ENCODE measurements at regions not wholly inside any gene's neighbourhood (a gene's known extent, or its start where the extent isn't known, plus 50 kb on each side); places are given as distances from the start of the nearest gene placed in this dataset.

DNA sequence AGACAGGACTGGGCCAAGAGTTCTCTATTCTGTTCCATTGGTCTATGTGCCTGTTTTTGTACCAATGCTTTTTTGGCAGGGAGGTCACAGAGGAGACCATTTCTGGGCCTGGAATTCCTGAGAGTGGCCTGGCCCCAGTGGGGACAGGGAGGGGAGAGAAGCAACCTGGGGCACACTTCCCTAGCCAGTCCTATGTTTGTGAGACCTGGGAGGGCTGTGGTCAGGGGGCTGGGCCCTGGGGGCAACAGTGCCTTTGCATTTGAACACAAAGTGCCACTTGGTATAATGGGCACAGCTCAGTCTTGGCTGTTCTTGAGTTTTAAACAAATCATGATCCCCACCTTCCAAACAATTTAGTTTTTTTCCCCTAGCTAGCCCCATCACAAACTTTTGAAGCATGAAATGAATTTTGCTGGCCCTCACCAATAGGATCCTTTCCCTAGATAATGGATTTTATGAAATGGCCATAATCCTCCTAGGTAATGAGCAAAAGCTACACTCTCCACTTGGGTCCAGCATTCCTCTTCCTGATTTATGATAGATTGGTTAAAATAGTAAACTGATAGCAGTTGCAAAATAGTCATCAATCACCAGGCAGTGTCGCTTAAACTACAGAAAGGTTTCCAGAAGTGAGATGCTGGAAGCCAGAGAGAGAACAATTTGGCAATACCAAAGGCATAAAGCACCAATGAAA is 133.5 kb downstream of the GLI2 start:
- no peak for TF ChIP-seq POLR2A (IDR thresholded peaks at IDR 0.05; ENCODE audit: borderline replicate concordance, extremely low read depth, insufficient read depth, insufficient read length)
- TF ChIP-seq, protein P1, sequence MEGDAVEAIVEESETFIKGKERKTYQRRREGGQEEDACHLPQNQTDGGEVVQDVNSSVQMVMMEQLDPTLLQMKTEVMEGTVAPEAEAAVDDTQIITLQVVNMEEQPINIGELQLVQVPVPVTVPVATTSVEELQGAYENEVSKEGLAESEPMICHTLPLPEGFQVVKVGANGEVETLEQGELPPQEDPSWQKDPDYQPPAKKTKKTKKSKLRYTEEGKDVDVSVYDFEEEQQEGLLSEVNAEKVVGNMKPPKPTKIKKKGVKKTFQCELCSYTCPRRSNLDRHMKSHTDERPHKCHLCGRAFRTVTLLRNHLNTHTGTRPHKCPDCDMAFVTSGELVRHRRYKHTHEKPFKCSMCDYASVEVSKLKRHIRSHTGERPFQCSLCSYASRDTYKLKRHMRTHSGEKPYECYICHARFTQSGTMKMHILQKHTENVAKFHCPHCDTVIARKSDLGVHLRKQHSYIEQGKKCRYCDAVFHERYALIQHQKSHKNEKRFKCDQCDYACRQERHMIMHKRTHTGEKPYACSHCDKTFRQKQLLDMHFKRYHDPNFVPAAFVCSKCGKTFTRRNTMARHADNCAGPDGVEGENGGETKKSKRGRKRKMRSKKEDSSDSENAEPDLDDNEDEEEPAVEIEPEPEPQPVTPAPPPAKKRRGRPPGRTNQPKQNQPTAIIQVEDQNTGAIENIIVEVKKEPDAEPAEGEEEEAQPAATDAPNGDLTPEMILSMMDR (IDR thresholded peaks at IDR 0.05 in 2 of 3, conservative IDR thresholded peaks at IDR 0.05 in 1 of 3; ENCODE audit: borderline replicate concordance in 1 of 3, insufficient read depth in 1 of 3, low read depth in 2 of 3, low read length in 2 of 3), result no peak
- no peak for TF ChIP-seq ZNF274 (IDR thresholded peaks at IDR 0.05; ENCODE audit: low read depth, low read length)
- TF ChIP-seq, protein P2, sequence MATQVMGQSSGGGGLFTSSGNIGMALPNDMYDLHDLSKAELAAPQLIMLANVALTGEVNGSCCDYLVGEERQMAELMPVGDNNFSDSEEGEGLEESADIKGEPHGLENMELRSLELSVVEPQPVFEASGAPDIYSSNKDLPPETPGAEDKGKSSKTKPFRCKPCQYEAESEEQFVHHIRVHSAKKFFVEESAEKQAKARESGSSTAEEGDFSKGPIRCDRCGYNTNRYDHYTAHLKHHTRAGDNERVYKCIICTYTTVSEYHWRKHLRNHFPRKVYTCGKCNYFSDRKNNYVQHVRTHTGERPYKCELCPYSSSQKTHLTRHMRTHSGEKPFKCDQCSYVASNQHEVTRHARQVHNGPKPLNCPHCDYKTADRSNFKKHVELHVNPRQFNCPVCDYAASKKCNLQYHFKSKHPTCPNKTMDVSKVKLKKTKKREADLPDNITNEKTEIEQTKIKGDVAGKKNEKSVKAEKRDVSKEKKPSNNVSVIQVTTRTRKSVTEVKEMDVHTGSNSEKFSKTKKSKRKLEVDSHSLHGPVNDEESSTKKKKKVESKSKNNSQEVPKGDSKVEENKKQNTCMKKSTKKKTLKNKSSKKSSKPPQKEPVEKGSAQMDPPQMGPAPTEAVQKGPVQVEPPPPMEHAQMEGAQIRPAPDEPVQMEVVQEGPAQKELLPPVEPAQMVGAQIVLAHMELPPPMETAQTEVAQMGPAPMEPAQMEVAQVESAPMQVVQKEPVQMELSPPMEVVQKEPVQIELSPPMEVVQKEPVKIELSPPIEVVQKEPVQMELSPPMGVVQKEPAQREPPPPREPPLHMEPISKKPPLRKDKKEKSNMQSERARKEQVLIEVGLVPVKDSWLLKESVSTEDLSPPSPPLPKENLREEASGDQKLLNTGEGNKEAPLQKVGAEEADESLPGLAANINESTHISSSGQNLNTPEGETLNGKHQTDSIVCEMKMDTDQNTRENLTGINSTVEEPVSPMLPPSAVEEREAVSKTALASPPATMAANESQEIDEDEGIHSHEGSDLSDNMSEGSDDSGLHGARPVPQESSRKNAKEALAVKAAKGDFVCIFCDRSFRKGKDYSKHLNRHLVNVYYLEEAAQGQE (IDR thresholded peaks at IDR 0.05; ENCODE audit: low read depth), result no peak
- no peak for TF ChIP-seq POLR2AphosphoS5 (IDR thresholded peaks at IDR 0.05; ENCODE audit: low read depth, low read length)
